PFSK-1 (cell line): ENCODE measurements at regions not wholly inside any gene's neighbourhood (a gene's known extent, or its start where the extent isn't known, plus 50 kb on each side); places are given as distances from the start of the nearest gene placed in this dataset.

ENCODE experiments used
- POLR2AphosphoS5 ChIP-seq: IDR thresholded peaks from 2 replicates; pipeline ENCODE4 v1.6.1; 2012; ENCODE audit warnings: low read depth, mild to moderate bottlenecking, control low read depth, low read length, moderate library complexity
- REST ChIP-seq, 2 experiments: IDR thresholded peaks; 2 replicates each; pipeline versions ENCODE4 v1.6.1 to v1.8.0; 2011 to 2012; ENCODE audit warnings: low read depth in 2 of 2, low read length in 2 of 2, control low read depth in 1 of 2, inconsistent platforms in 1 of 2, mild to moderate bottlenecking in 1 of 2, moderate library complexity in 1 of 2; ENCODE audit not compliant: insufficient read depth in 1 of 2
- SIN3A ChIP-seq: IDR thresholded peaks from 2 replicates; pipeline ENCODE4 v1.6.1; 2012; ENCODE audit warnings: mild to moderate bottlenecking, low read length, moderate library complexity, borderline replicate concordance; ENCODE audit not compliant: insufficient read depth

- no peak for TF ChIP-seq SIN3A
- TF ChIP-seq REST (IDR thresholded peaks at IDR 0.05; ENCODE audit: insufficient read depth in 1 of 2, low read depth in 2 of 2, low read length in 2 of 2): no peak
- TF ChIP-seq POLR2AphosphoS5: no peak
Measured at GRCh38 chr3:193955719-193956118, 180.2 kb upstream of the HES1 start.
